Stimulated activated CD8-positive, alpha-beta memory T cell treated with anti-CD3 and anti-CD28 coated beads, Interleukin-4, amount 100 ng/mL, for 4 hours (primary cell): ENCODE measurements at regions not wholly inside any gene's neighbourhood (a gene's known extent, or its start where the extent isn't known, plus 50 kb on each side); places are given as distances from the start of the nearest gene placed in this dataset.
"Not testable (repeated sequence)": the region's sequence is repeated elsewhere in the genome, so short reads cannot be mapped to it uniquely, and the experiment has no call there.

Experiments
- DNase-seq, 2 donors: peaks; one replicate each; pipeline ENCODE4 v3.0.0-alpha.2; 2020; ENCODE audit warnings: low read depth in 2 of 2, low spot score in 1 of 2

- DNase-seq: no peak
These were observed 449.9 kb downstream of the PTPRU start for GRCh38 chr1:29686012-29686930.

- no peak for DNase-seq
These were observed 449.1 kb downstream of the PTPRU start for GRCh38 chr1:29685387-29685786.

- DNase-seq: no peak
These were observed 447.8 kb downstream of the PTPRU start for GRCh38 chr1:29684141-29684540.

GRCh38 chr1:29683472-29683871 is 447.1 kb downstream of the PTPRU start:
- DNase-seq: no peak

GRCh38 chr1:29682919-29683295 is 446.6 kb downstream of the PTPRU start:
- no peak for DNase-seq

GRCh38 chr1:29682171-29682918 is 446.0 kb downstream of the PTPRU start:
- DNase-seq: no peak

GRCh38 chr1:29681416-29681815 is 445.1 kb downstream of the PTPRU start:
- DNase-seq: not testable (repeated sequence)

GRCh38 chr1:29679828-29680558 is 443.7 kb downstream of the PTPRU start:
- no peak for DNase-seq

- DNase-seq: no peak
These were observed 443.0 kb downstream of the PTPRU start for GRCh38 chr1:29679316-29679715.

- DNase-seq: no peak
These were observed 441.0 kb downstream of the PTPRU start for GRCh38 chr1:29677028-29678024.

GRCh38 chr1:29676496-29676895 is 440.2 kb downstream of the PTPRU start:
- DNase-seq: no peak

- DNase-seq: no peak
These were observed 439.4 kb downstream of the PTPRU start for GRCh38 chr1:29675481-29676263.

- DNase-seq: no peak
These were observed 438.5 kb downstream of the PTPRU start for GRCh38 chr1:29674627-29675326.

- no peak for DNase-seq
These were observed 437.6 kb downstream of the PTPRU start for GRCh38 chr1:29673669-29674626.

GRCh38 chr1:29673228-29673500 is 436.8 kb downstream of the PTPRU start:
- no peak for DNase-seq

GRCh38 chr1:29672416-29673227 is 436.3 kb downstream of the PTPRU start:
- DNase-seq: no peak
